ENCODE measurements at regions not wholly inside any gene's neighbourhood (a gene's known extent, or its start where the extent isn't known, plus 50 kb on each side); places are given as distances from the start of the nearest gene placed in this dataset.

GRCh38 chr2:52308156-52308555, 1276.2 kb upstream of the NRXN1 start:
- no TSS peak for BruUV-seq (replicated peaks)
- ChIA-PET POLR2A (ENCODE audit: low non-redundant PET) (no interaction called here), CTCF (no interaction called here)
- Histone ChIP-seq H3K9me3 (ENCODE audit: low read depth, low read length, poor library complexity, severe bottlenecking) (no peaks in the 10 kb centered on the region), H3K36me3 (ENCODE audit: insufficient read depth, low read length, poor library complexity, severe bottlenecking) (no peaks in the 10 kb centered on the region), H3K27me3 (replicated peaks; ENCODE audit: insufficient read depth, low read depth, low read length, poor library complexity) (no peaks in the 10 kb centered on the region), H3K27ac (ENCODE audit: low read depth, low read length, poor library complexity, severe bottlenecking) (no peak overlapping the region), H3K4me3 (ENCODE audit: low read depth, low read length, poor library complexity, severe bottlenecking) (no peak overlapping the region), H3K4me1 (ENCODE audit: insufficient read depth, low read length, poor library complexity, severe bottlenecking) (no peaks in the 10 kb centered on the region)
- intact Hi-C loops (cut with micrococcal nuclease; ENCODE audit: unreplicated experiment), result no loop called here
- no peak for DNase-seq (ENCODE audit: low spot score)
- no peak for TF ChIP-seq CTCF (conservative IDR thresholded peaks at IDR 0.05; ENCODE audit: low read depth, low read length)
- TF ChIP-seq EZH2 (IDR thresholded peaks at IDR 0.05; ENCODE audit: borderline replicate concordance, low read depth, low read length, poor library complexity, severe bottlenecking), result no peak

GRCh38 chr2:52294628-52295027, 1262.7 kb upstream of the NRXN1 start:
- intact Hi-C loops (cut with micrococcal nuclease; ENCODE audit: unreplicated experiment), result no loop called here
- Histone ChIP-seq H3K27me3 (replicated peaks; ENCODE audit: insufficient read depth, low read depth, low read length, poor library complexity) (no peaks in the 10 kb centered on the region), H3K4me1 (ENCODE audit: insufficient read depth, low read length, poor library complexity, severe bottlenecking) (no peaks in the 10 kb centered on the region), H3K27ac (ENCODE audit: low read depth, low read length, poor library complexity, severe bottlenecking) (no peak overlapping the region), H3K9me3 (ENCODE audit: low read depth, low read length, poor library complexity, severe bottlenecking) (peaks cover 3% of the 10 kb centered on the region), H3K36me3 (ENCODE audit: insufficient read depth, low read length, poor library complexity, severe bottlenecking) (no peaks in the 10 kb centered on the region), H3K4me3 (ENCODE audit: low read depth, low read length, poor library complexity, severe bottlenecking) (no peak overlapping the region)
- no peak for DNase-seq (ENCODE audit: low spot score)
- ChIA-PET CTCF (no interaction called here), POLR2A (ENCODE audit: low non-redundant PET) (no interaction called here)
- BruUV-seq (replicated peaks), result no TSS peak
- TF ChIP-seq CTCF (conservative IDR thresholded peaks at IDR 0.05; ENCODE audit: low read depth, low read length) (no peak), EZH2 (IDR thresholded peaks at IDR 0.05; ENCODE audit: borderline replicate concordance, low read depth, low read length, poor library complexity, severe bottlenecking) (no peak)

DNA sequence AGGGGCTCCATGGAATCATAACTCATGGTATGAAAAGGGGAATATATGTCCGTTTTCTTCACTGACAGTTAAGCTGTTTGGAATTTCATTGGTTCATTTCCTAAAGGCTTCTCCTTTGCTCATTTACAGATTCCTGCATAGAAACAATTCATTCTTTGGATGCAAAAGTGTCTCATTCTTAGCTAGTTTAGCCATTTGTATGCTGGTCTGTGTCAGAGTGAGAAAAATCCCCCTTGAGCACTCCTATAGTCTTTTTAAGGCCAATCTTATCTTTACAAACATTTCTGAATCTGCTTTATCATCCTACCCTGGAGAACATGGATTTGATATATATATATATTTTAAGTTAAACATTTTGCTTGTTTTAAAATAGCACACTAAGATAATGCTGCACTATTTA, 1260.9 kb upstream of the NRXN1 start:
- ChIA-PET CTCF (no interaction called here), POLR2A (ENCODE audit: low non-redundant PET) (no interaction called here)
- no peak for DNase-seq (ENCODE audit: low spot score)
- Histone ChIP-seq H3K27me3 (replicated peaks; ENCODE audit: insufficient read depth, low read depth, low read length, poor library complexity) (no peaks in the 10 kb centered on the region), H3K27ac (ENCODE audit: low read depth, low read length, poor library complexity, severe bottlenecking) (no peak overlapping the region), H3K36me3 (ENCODE audit: insufficient read depth, low read length, poor library complexity, severe bottlenecking) (no peaks in the 10 kb centered on the region), H3K4me3 (ENCODE audit: low read depth, low read length, poor library complexity, severe bottlenecking) (no peak overlapping the region), H3K4me1 (ENCODE audit: insufficient read depth, low read length, poor library complexity, severe bottlenecking) (no peaks in the 10 kb centered on the region), H3K9me3 (ENCODE audit: low read depth, low read length, poor library complexity, severe bottlenecking) (no peaks in the 10 kb centered on the region)
- intact Hi-C loops (cut with micrococcal nuclease; ENCODE audit: unreplicated experiment), result no loop called here
- BruUV-seq (replicated peaks), result no TSS peak
- TF ChIP-seq CTCF (conservative IDR thresholded peaks at IDR 0.05; ENCODE audit: low read depth, low read length) (no peak), EZH2 (IDR thresholded peaks at IDR 0.05; ENCODE audit: borderline replicate concordance, low read depth, low read length, poor library complexity, severe bottlenecking) (no peak)
